ENCODE measurements at regions not wholly inside any gene's neighbourhood (a gene's known extent, or its start where the extent isn't known, plus 50 kb on each side); places are given as distances from the start of the nearest gene placed in this dataset.

DNA sequence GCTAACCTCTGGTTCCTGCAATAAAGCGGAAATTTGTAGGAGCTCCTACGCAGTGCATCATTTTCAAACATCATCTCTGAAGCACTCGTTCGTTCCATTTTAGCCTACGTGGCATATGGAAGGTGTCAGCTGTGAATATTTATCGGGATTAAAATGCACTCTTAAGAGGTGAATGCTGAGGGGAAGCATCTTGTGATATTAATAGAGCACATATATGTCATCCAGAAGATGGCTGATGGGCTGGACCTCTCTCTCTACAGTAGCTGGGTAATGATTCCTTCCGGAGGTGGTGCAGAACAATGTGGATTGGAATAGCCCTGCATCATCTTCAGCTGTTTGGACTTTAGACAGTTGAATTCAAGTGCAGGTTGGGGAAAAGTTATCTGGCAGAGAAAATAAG lies 478.7 kb downstream of the DMAC1 start:
- TF ChIP-seq ZZZ3 (CRISPR knock-in tag; IDR thresholded peaks at IDR 0.05; ENCODE audit: borderline replicate concordance), result no peak
- TF ChIP-seq ZNF747 (CRISPR knock-in tag; IDR thresholded peaks at IDR 0.05; ENCODE audit: borderline replicate concordance), result no peak
- no peak for TF ChIP-seq ZNF780A (CRISPR knock-in tag; IDR thresholded peaks at IDR 0.05)
- no peak for TF ChIP-seq ZNF460 (CRISPR knock-in tag; IDR thresholded peaks at IDR 0.05; ENCODE audit: borderline replicate concordance)
- TF ChIP-seq CREB1 (IDR thresholded peaks at IDR 0.05), result no peak
- no peak for TF ChIP-seq CREB1 (CRISPR knock-in tag; IDR thresholded peaks at IDR 0.05)
- TF ChIP-seq MED8 (CRISPR knock-in tag; IDR thresholded peaks at IDR 0.05; ENCODE audit: insufficient replicate concordance), result no peak
- no peak for TF ChIP-seq POLR2A (IDR thresholded peaks at IDR 0.05; ENCODE audit: insufficient read depth in 1 of 2, low read depth in 2 of 2, low read length in 2 of 2)
- TF ChIP-seq GABPB1 (CRISPR knock-in tag; IDR thresholded peaks at IDR 0.05), result no peak
- TF ChIP-seq, protein P1, sequence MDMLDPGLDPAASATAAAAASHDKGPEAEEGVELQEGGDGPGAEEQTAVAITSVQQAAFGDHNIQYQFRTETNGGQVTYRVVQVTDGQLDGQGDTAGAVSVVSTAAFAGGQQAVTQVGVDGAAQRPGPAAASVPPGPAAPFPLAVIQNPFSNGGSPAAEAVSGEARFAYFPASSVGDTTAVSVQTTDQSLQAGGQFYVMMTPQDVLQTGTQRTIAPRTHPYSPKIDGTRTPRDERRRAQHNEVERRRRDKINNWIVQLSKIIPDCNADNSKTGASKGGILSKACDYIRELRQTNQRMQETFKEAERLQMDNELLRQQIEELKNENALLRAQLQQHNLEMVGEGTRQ (IDR thresholded peaks at IDR 0.05; ENCODE audit: low read depth, low read length), result no peak
- TF ChIP-seq, protein P1 (CRISPR knock-in tag; IDR thresholded peaks at IDR 0.05; ENCODE audit: borderline replicate concordance), result no peak
- no peak for TF ChIP-seq RXRA (CRISPR knock-in tag; IDR thresholded peaks at IDR 0.05)

All from HepG2 (cell line).